GM06990 (cell line): ENCODE measurements at regions not wholly inside any gene's neighbourhood (a gene's known extent, or its start where the extent isn't known, plus 50 kb on each side); places are given as distances from the start of the nearest gene placed in this dataset.

Source experiments
- DNase-seq: peaks from one replicate; pipeline ENCODE4 v3.0.0-alpha.2; 2011; ENCODE audit not compliant: insufficient read length; ENCODE audit errors: extremely low read depth
- H3K27me3 ChIP-seq: replicated peaks from 2 replicates; pipeline ENCODE4 v1.6.0; 2011; ENCODE audit warnings: low read length; ENCODE audit not compliant: control insufficient read depth, insufficient read depth
- H3K36me3 ChIP-seq: 2 replicates; pipeline ENCODE4 v1.5.1; 2011; ENCODE audit warnings: low read length; ENCODE audit not compliant: control insufficient read depth, insufficient read depth
- H3K4me3 ChIP-seq: replicated peaks from 2 replicates; pipeline ENCODE4 v1.5.1; 2011; ENCODE audit warnings: low read depth, mild to moderate bottlenecking, control low read depth, low read length
- CTCF ChIP-seq: IDR thresholded peaks from 2 replicates; pipeline ENCODE4 v1.5.1; 2011; ENCODE audit warnings: low read length, control low read depth, mild to moderate bottlenecking, inconsistent platforms; ENCODE audit not compliant: insufficient read depth, poor library complexity, severe bottlenecking

- no peak for TF ChIP-seq CTCF
Observed at GRCh38 chr10:5299950-5300349, 64.8 kb upstream of the UCN3 start.

GRCh38 chr10:5303504-5303903 lies 61.3 kb upstream of the UCN3 start:
- TF ChIP-seq CTCF = no peak
- DNase-seq = no peak
- Histone ChIP-seq H3K27me3 (no peaks in the 10 kb centered on the region; the same call in 1 of the 2 replicates), H3K4me3 (no peak overlapping the region), H3K36me3 (no peaks in the 10 kb centered on the region)

More at GRCh38 chr10:5299950-5300349, 64.8 kb upstream of the UCN3 start:
- H3K36me3 ChIP-seq = no peaks in the 10 kb centered on the region
- no peaks in the 10 kb centered on the region for H3K27me3 ChIP-seq
- DNase-seq = no peak
- H3K4me3 ChIP-seq = no peak overlapping the region

GRCh38 chr10:5305374-5305773 lies 59.4 kb upstream of the UCN3 start:
- TF ChIP-seq CTCF = no peak
- no peak for DNase-seq

GRCh38 chr10:5310914-5311313 lies 53.9 kb upstream of the UCN3 start:
- Histone ChIP-seq H3K4me3 (no peak overlapping the region), H3K27me3 (no peaks in the 10 kb centered on the region; the same call in 1 of the 2 replicates), H3K36me3 (no peaks in the 10 kb centered on the region)
- no peak for DNase-seq
- no peak for TF ChIP-seq CTCF

More at GRCh38 chr10:5305374-5305773, 59.4 kb upstream of the UCN3 start:
- H3K27me3 ChIP-seq = no peaks in the 10 kb centered on the region; the same call in 1 of the 2 replicates
- no peak overlapping the region for H3K4me3 ChIP-seq
- H3K36me3 ChIP-seq = no peaks in the 10 kb centered on the region

GRCh38 chr10:5311617-5312016 lies 53.1 kb upstream of the UCN3 start:
- Histone ChIP-seq H3K27me3 (no peaks in the 10 kb centered on the region; the same call in 1 of the 2 replicates), H3K36me3 (no peaks in the 10 kb centered on the region), H3K4me3 (no peak overlapping the region)
- TF ChIP-seq CTCF = no peak
- DNase-seq = no peak

- no peak for TF ChIP-seq CTCF
- no peaks in the 10 kb centered on the region for H3K27me3 ChIP-seq
- H3K4me3 ChIP-seq = no peak overlapping the region
- no peaks in the 10 kb centered on the region for H3K36me3 ChIP-seq
- no peak for DNase-seq
Observed at GRCh38 chr10:5314840-5315239, 49.9 kb upstream of the UCN3 start.
